HepG2 (cell line): ENCODE measurements at regions not wholly inside any gene's neighbourhood (a gene's known extent, or its start where the extent isn't known, plus 50 kb on each side); places are given as distances from the start of the nearest gene placed in this dataset.

ENCODE experiments used
- ATAC-seq: fragments of 200-7000 bp; cut with Tn5 transposase; 3 replicates; pipeline ENCODE4 v1.9.1; 2020; ENCODE audit warnings: mild to moderate bottlenecking, moderate library complexity
- BruUV-seq: library from RNA; stranded (reverse); fragments of 400-500 nt; replicated peaks from 2 replicates; lab custom pipeline; 2021; lab: Mats Ljungman, UMichigan
- CTCF ChIA-PET: fragments of 300-600 bp; formaldehyde crosslinking; extraction: SDS; loops from one replicate; lab custom pipeline; 2021; ENCODE audit warnings: low total read pairs, inconsistent platforms, low intra/inter-chr PET ratio; lab: Yijun Ruan, JAX
- POLR2A ChIA-PET: fragments of 350-600 bp; sonication (Branson Sonifier 250); formaldehyde crosslinking; loops from one replicate; lab custom pipeline; 2020; ENCODE audit warnings: antibody characterized with exemption, inconsistent platforms; lab: Yijun Ruan, JAX
- DNase-seq: peaks from one replicate; pipeline ENCODE4 v3.0.0-alpha.2; 2015; ENCODE audit warnings: low spot score
- FAIRE-seq: peaks from 3 replicates; lab custom pipeline; 2011; peaks lifted over from hg19 to GRCh38; lab: Jason Lieb, UNC
- H2AFZ ChIP-seq: one replicate; pipeline ENCODE4 v1.6.1; 2011; ENCODE audit warnings: low read length, inconsistent platforms
- H3K27ac ChIP-seq: fragments of 300-600 bp; 3 replicates; pipeline ENCODE4 v1.8.0; 2011; ENCODE audit warnings: mixed run types, mild to moderate bottlenecking, mixed read lengths, low read length, inconsistent platforms; ENCODE audit not compliant: insufficient read depth; ENCODE audit errors: extremely low read length
- H3K27me3 ChIP-seq, 2 experiments: fragments of 200-600 bp in 1 of 2; 2 replicates in 1 of 2; 3 replicates in 1 of 2; pipeline versions ENCODE4 v1.6.0 to v1.8.0; 2011; ENCODE audit warnings: low read length in 2 of 2, mild to moderate bottlenecking in 2 of 2, moderate library complexity in 2 of 2, inconsistent platforms in 1 of 2; ENCODE audit not compliant: insufficient read depth in 2 of 2, control insufficient read depth in 1 of 2
- H3K36me3 ChIP-seq, 2 experiments: fragments of 200-600 bp in 1 of 2; replicated peaks in 1 of 2; 2 replicates in 1 of 2; 3 replicates in 1 of 2; pipeline versions ENCODE4 v1.5.1 to v1.8.0; 2011; ENCODE audit warnings: low read length in 2 of 2, inconsistent platforms in 1 of 2; ENCODE audit not compliant: insufficient read depth in 2 of 2, control insufficient read depth in 1 of 2
- H3K4me1 ChIP-seq: 2 replicates; pipeline ENCODE4 v1.5.1; 2012; ENCODE audit warnings: low read length, inconsistent platforms; ENCODE audit not compliant: insufficient read depth
- H3K4me2 ChIP-seq: 2 replicates; pipeline ENCODE4 v1.6.0; 2011; ENCODE audit warnings: low read depth, low read length, inconsistent platforms
- H3K4me3 ChIP-seq, 3 experiments: fragments of 200-600 bp in 1 of 3; sonication (generic), shearing (Covaris generic) in 1 of 3; replicated peaks in 1 of 3; 2 replicates each; pipeline ENCODE4 v1.5.1; 2011 to 2016; ENCODE audit warnings: low read length in 3 of 3, inconsistent platforms in 2 of 3, low read depth in 2 of 3, mild to moderate bottlenecking in 2 of 3, control low read depth in 1 of 3, mixed read lengths in 1 of 3; ENCODE audit not compliant: insufficient read depth in 1 of 3
- H3K79me2 ChIP-seq: one replicate; pipeline ENCODE4 v1.6.1; 2011; ENCODE audit warnings: low read length, inconsistent platforms; ENCODE audit not compliant: insufficient read depth
- H3K9ac ChIP-seq: 2 replicates; pipeline ENCODE4 v1.6.0; 2011; ENCODE audit warnings: mild to moderate bottlenecking, low read depth, low read length, inconsistent platforms; ENCODE audit not compliant: insufficient read depth
- H3K9me3 ChIP-seq: 2 replicates; pipeline ENCODE4 v1.5.1; 2012; ENCODE audit warnings: mild to moderate bottlenecking, low read length
- H4K20me1 ChIP-seq: 2 replicates; pipeline ENCODE4 v1.6.0; 2011; ENCODE audit warnings: inconsistent platforms, mild to moderate bottlenecking, low read length, moderate library complexity; ENCODE audit not compliant: insufficient read depth
- AHR ChIP-seq: IDR thresholded peaks from 2 replicates; pipeline ENCODE4 v1.6.1; 2018; ENCODE audit warnings: missing genetic modification reagents, missing compliant biosample characterization
- BORCS8-MEF2B ChIP-seq: sonication (generic); formaldehyde crosslinking; IDR thresholded peaks from 2 replicates; pipeline ENCODE4 v1.8.0; 2022; ENCODE audit warnings: mild to moderate bottlenecking, missing genetic modification reagents
- ELF1 ChIP-seq: sonication (generic); formaldehyde crosslinking; IDR thresholded peaks from 2 replicates; pipeline ENCODE4 v1.4.0; 2020; ENCODE audit warnings: missing genetic modification reagents
- FOXA3 ChIP-seq: IDR thresholded peaks from 2 replicates; pipeline ENCODE4 v1.6.1; 2016; ENCODE audit warnings: missing genetic modification reagents, missing compliant biosample characterization
- MAF1 ChIP-seq: sonication (generic); formaldehyde crosslinking; IDR thresholded peaks from 2 replicates; pipeline ENCODE4 v1.5.0; 2020; ENCODE audit warnings: missing genetic modification reagents, borderline replicate concordance
- PRMT3 ChIP-seq: sonication (generic); formaldehyde crosslinking; IDR thresholded peaks from 2 replicates; pipeline ENCODE4 v1.8.1; 2022; ENCODE audit warnings: low read depth, mild to moderate bottlenecking, moderate library complexity, missing genetic modification reagents, borderline replicate concordance
- REXO4 ChIP-seq: sonication (generic); formaldehyde crosslinking; IDR thresholded peaks from 2 replicates; pipeline ENCODE4 v1.8.0; 2022; ENCODE audit warnings: missing genetic modification reagents, mild to moderate bottlenecking, borderline replicate concordance
- SMAD1 ChIP-seq: sonication (generic); formaldehyde crosslinking; IDR thresholded peaks from 2 replicates; pipeline ENCODE4 v1.4.0; 2020; ENCODE audit warnings: missing genetic modification reagents, low read depth, mild to moderate bottlenecking, borderline replicate concordance
- ZBTB1 ChIP-seq: sonication (generic); formaldehyde crosslinking; IDR thresholded peaks from 2 replicates; pipeline ENCODE4 v1.4.0; 2020; ENCODE audit warnings: missing genetic modification reagents, borderline replicate concordance
- ZFYVE20 ChIP-seq: sonication (generic); formaldehyde crosslinking; IDR thresholded peaks from 2 replicates; pipeline ENCODE4 v1.8.0; 2023; ENCODE audit warnings: low read depth, mild to moderate bottlenecking, moderate library complexity, missing genetic modification reagents, borderline replicate concordance
- ZKSCAN1 ChIP-seq: fragments of 150-350 bp; IDR thresholded peaks from 2 replicates; pipeline ENCODE4 v1.6.1; 2014; ENCODE audit warnings: low read length
- ZNF207 ChIP-seq: fragments of 450-650 bp; IDR thresholded peaks from 2 replicates; pipeline ENCODE4 v1.6.1; 2016; ENCODE audit warnings: antibody characterized with exemption, borderline replicate concordance
- ZNF512B ChIP-seq: sonication (generic); formaldehyde crosslinking; IDR thresholded peaks from 2 replicates; pipeline ENCODE4 v1.5.1; 2020; ENCODE audit warnings: missing genetic modification reagents, mild to moderate bottlenecking, borderline replicate concordance
- ZNF547 ChIP-seq: sonication (generic); formaldehyde crosslinking; IDR thresholded peaks from 2 replicates; pipeline ENCODE4 v1.5.1; 2020; ENCODE audit warnings: mild to moderate bottlenecking, missing genetic modification reagents
- ZNF614 ChIP-seq: IDR thresholded peaks from 2 replicates; pipeline ENCODE4 v1.6.1; 2018; ENCODE audit warnings: missing biosample characterization, missing genetic modification reagents, inconsistent platforms, borderline replicate concordance
- ZNF737 ChIP-seq: sonication (generic); formaldehyde crosslinking; IDR thresholded peaks from 2 replicates; pipeline ENCODE4 v1.5.0; 2020; ENCODE audit warnings: missing genetic modification reagents, mild to moderate bottlenecking, borderline replicate concordance
- ZNF746 ChIP-seq: sonication (generic); formaldehyde crosslinking; IDR thresholded peaks from 2 replicates; pipeline ENCODE4 v1.8.0; 2022; ENCODE audit warnings: mild to moderate bottlenecking, missing genetic modification reagents
- ZNF766 ChIP-seq: sonication (generic); formaldehyde crosslinking; IDR thresholded peaks from 2 replicates; pipeline ENCODE4 v1.5.0; 2020; ENCODE audit warnings: missing genetic modification reagents, borderline replicate concordance
- ZNF772 ChIP-seq: sonication (generic); formaldehyde crosslinking; IDR thresholded peaks from 2 replicates; pipeline ENCODE4 v1.5.0; 2020; ENCODE audit warnings: mild to moderate bottlenecking, missing genetic modification reagents
- in situ Hi-C: cut with HindIII; loops from 2 replicates; pipeline ENCODE4 v1.10.0; 2017; ENCODE audit warnings: low pct_unique_long_range_greater_than_20kb; ENCODE audit not compliant: extremely low pct_ligation_motif_present
- intact Hi-C: fragments of 100-400 bp; cut with micrococcal nuclease; formaldehyde crosslinking; loops from one replicate; pipeline ENCODE4 v1.10.0; 2022; ENCODE audit not compliant: unreplicated experiment

- ChIA-PET POLR2A (no interaction called here), CTCF (no interaction called here)
- intact Hi-C loops = no loop called here
- Histone ChIP-seq H3K79me2 (no peaks in the 10 kb centered on the region), H3K9ac (no peak overlapping the region), H3K36me3 (no peaks in the 10 kb centered on the region), H3K4me3 (no peak overlapping the region), H3K4me2 (no peak overlapping the region), H3K4me1 (no peaks in the 10 kb centered on the region), H2AFZ (no peak overlapping the region), H3K9me3 (peaks cover 9% of the 10 kb centered on the region; the same call in 1 of the 2 replicates), H4K20me1 (no peaks in the 10 kb centered on the region), H3K27me3 (no peaks in the 10 kb centered on the region), H3K27ac (no peak overlapping the region)
- no peak for FAIRE-seq
- TF ChIP-seq ZNF737 (CRISPR knock-in tag) (no peak), FOXA3 (CRISPR knock-in tag) (no peak), ZNF614 (no peak), REXO4 (CRISPR knock-in tag) (no peak), ZBTB1 (CRISPR knock-in tag) (no peak), ZNF746 (CRISPR knock-in tag) (no peak), AHR (CRISPR knock-in tag) (no peak), ZNF766 (CRISPR knock-in tag) (no peak), PRMT3 (CRISPR knock-in tag) (no peak), ELF1 (CRISPR knock-in tag) (no peak), MAF1 (CRISPR knock-in tag) (no peak), ZKSCAN1 (no peak), SMAD1 (no peak), ZNF207 (no peak), ZNF772 (CRISPR knock-in tag) (no peak), BORCS8-MEF2B (CRISPR knock-in tag) (no peak), ZNF547 (CRISPR knock-in tag) (no peak), ZNF512B (CRISPR knock-in tag) (no peak), ZFYVE20 (no peak)
- ATAC-seq = no peak
- no TSS peak for BruUV-seq
- in situ Hi-C loops = no loop called here
- DNase-seq = no peak
Observed at GRCh38 chr2:84088656-84089055, 370.4 kb downstream of the SUCLG1 start.
